ENCODE measurements at regions not wholly inside any gene's neighbourhood (a gene's known extent, or its start where the extent isn't known, plus 50 kb on each side); places are given as distances from the start of the nearest gene placed in this dataset.
"Not testable (repeated sequence)": the region's sequence is repeated elsewhere in the genome, so short reads cannot be mapped to it uniquely, and the experiment has no call there.

DNA sequence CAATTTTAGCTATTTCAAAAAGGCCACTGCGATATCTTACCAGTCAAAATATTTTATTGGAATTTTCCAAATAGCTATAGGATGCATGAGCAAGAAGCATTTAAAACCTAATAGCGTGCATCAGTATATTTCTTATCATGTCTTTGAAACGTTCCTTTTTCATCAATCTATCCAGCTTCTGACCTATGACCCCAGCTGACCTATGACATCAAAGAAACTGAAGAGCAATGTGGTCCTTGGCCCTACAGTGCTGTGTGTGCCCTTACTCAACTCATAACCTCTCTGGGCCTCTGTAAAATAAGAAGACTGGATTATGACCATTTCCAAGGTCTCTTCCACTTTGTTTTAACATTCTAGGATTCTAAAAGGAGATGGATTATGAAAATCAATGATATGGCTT, 118.2 kb downstream of the ZNF22 start:
- DNase-seq (ENCODE audit: low read depth): no peak

DNA sequence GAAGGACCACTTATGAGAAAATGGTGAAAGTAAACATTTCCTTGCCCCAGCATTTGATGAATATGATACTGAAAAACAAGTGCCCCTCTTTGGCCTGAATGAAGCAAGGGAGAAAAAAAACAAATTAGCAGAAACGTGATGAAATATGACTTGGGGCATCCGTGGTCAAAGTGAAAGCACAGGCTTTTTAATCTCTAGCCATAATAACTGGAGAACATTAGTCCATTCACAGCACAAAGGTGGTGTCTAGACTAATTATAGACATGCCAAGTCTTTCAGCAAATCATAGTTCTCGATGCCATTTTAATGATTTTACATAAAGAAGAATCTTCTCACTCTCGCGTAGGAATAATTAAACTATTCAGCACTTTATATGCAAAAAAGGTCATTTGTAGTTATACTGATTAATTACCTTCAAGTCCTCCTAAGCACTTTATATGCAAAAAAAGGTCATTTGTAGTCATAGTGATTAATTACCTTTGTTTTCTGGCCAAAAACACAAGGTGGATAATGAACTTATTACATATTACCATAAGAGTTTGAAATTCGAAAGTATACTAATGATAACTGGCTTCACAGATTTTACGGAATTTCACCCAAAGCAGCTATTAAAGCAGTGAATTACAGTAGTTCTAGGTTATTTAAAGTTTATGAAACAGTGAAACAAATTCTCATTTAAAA, 121.6 kb downstream of the ZNF22 start:
- not testable (repeated sequence) for DNase-seq (ENCODE audit: low read depth)

DNA sequence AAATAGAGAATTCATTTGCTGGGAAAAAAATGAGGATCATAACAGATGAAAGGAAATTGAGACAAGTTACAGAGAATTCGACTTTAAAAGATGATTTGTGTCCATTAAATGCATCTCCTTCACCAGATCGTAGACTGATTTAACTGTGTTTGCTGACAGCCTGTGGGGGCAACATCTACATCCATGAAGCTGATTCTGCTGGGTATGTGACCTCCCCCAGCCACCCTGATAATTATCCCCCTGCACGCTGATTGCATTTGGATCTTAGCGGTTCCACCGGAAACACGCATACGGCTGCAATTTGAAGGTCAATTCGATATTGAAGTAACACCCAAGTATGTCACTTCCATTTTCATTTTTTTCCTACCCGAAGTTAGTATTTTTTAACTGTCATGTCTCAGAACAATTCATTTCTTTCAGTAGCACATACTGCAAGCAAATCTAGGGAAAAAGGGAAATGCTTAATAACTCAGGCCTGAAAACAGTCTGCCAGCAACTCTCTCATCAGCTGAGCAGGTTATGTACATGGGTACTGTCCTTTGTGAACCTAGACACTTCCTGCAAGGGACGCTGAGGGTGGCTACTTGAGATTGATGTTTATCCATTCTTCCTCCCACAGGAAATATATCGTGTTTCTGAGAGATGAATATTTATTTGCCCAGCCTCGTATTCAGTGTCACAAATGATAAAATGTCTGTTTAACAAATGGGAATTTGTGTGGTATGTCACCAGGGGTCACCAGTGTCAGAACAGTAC, 134.9 kb downstream of the ZNF22 start:
- no peak for DNase-seq (ENCODE audit: low read depth)

DNA sequence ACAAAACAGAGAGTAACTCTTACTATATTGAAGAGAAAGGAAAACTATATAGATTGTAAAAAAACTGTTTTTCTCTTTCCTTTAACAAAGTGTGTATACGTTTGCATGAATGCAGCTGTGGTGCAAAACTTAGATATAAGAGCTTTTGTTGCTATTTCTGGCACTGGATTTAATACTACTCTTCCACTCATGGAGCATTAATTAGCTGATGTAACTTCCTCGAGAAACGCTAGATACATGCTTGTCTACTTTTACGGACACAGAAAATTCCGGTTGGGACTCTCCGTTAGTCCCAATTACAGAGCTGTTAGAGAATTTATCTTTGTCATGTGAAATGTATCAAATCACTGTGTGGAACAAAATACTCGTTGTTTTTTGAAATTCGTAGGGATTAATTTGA, 135.5 kb downstream of the ZNF22 start:
- no peak for DNase-seq (ENCODE audit: low read depth)

DNA sequence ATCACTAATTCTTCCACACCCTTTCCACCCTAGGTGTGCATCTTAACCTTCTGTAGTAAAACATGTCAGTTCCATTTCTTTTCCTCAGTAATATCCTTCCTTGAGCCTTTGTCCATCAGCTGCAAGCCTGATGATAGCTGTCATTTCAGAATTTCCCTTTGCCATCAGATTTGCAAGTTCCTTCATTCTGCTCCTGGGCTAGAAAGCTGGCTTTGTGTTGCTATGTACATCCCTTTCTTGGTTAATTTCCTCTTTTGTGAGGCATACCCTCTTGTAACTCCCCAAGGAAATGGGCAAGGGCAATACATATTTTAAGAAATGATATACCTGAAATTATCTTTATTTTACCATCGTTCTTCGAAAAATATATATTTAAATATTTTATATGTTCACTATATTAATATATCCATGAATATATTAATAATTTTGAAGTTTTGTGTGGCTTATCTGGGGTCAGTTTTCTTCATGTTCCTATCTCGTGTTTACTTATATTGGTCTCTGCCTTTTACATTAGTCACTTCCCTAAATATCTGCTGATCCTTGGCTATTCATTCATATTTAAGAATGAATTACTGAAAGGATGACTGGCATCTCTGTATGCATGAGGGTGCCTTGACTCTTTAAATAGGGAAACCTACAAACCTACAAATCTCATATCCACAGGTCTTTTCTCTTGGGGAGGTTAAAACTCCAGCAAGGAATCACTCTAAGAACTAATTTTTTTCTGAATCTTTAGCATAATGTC, 143.8 kb downstream of the ZNF22 start:
- DNase-seq (ENCODE audit: low read depth): no peak

DNA sequence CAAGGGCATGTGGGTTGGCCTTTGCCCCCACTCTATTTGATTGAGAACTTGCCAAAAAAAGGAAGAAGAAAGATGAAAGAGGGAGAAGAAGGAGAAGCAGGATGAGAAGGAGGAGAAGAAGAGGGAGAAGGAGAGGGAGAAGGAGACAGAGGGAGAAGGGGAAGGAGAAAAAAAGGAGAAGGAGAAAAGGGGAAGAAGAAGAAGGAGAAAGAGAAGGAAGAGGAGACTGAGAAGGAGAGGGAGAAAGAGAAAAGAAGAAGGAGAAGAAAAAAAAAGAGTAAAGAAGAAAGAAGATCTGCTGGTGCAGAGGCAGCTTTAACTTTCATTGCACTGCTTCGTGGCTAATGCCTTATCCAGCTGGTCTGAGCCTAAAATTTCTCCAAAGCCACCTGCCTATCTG, 144.4 kb downstream of the ZNF22 start:
- not testable (repeated sequence) for DNase-seq (ENCODE audit: low read depth)

DNA sequence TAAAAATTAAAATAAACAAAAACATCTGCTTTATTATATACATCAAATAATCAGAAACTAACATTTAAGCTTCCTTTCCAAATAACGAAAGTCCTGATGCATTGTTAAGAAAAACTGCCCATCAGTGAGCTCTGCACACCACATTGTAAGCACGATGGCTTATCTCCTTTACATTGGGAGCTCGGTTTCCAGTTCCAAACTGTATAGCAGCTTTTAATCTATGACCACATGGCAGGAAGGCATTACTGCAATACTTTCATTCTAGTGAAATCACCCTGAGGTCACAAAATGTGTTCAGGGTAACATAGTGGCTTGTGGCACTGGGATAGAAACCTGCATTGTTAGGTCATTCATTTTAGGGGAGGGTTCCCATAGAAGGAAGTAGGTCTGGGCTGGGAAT, 146.3 kb downstream of the ZNF22 start:
- no peak for DNase-seq (ENCODE audit: low read depth)

DNA sequence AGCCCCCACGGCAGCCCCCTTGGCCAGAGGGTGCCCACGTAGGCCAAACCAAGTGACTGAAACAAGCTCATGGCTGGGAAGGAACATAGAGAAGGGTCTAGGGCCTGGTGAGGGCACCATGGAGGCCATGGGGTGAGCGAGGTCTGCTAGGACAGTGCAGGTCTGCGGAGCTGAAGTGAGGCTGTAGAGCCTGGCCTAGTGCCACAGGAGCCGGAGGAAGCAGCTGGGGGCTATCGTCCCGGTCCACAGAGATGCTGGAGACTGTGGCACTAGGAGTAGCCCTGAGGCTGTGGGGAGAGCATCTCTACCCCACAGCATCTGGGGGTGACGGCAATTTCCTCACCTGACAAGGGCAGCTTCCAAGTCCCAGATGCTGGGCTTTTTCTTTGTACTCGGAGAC, 150.3 kb downstream of the ZNF22 start:
- no peak for DNase-seq (ENCODE audit: low read depth)

DNA sequence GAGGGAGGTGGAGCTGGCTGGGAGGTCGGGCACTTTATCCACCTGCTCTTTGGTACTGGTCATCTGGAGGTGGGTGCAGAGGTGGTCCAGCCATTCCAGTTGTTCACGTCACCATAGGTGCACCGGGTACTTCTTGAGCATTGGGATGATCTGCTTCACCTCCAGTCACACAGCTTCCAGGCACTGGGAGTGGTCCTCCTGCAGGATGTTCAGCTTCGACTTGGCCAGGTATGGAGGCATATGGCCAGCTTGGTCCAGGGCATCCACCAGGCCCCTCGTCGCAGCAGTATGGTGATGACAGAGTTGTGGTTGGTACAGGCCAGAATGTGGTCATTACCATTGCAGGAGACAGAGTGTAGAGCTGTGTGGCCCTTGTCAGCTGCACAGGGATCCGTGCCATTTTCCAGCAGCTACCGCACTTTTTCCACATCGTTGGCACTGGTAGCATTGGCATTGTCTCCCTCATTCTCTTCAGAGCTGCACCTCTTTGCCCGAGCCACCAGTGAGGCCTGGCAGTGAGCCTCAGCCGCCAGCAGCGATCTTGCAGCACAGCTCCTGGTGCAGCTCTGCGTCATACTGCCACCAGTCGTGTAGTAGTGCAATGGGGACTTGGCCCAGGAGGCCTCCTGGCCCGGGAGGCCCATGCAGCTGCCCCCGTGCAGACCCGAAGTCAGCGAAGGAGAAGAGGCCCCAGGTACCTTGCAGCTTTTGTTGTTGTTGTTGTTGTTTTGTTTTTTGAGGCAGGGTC, 150.9 kb downstream of the ZNF22 start:
- no peak for DNase-seq (ENCODE audit: low read depth)

DNA sequence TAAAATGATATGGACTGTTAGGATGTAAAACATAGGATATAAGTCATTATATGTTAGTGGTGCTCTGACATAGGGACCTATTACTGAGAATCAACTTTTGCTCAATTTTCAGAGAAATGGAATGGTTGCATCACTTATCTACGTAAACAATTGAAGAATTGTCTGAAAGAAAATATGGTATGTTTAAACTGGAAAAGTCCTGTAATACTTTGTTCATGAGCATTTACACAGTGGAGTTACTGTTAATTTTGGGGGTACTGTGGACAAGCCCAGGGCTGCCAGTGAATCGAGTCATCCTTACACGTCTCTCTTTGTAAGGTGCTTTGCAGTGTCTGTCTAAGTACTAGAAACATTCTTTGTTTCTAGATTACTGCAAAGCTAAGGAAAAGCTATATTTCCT, 152.0 kb downstream of the ZNF22 start:
- no peak for DNase-seq (ENCODE audit: low read depth)

DNA sequence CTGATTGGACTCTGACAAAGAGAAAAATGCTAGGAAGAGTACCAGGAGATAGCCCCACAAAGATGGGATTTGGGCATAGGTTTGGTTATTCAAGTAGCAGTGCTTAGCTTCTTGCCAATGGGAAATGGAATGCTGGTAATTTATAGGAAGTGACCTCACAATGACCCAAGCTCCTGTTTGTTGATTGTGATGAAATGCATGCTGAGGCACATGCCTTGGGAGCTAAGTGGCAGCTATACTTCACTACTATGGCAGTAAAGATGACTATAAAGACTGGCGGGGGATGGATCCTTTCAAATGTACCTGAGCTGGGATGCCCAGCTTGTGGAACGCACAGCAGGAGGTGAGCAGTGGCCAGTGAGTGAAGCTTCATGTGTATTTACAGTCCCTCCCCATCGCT, 153.8 kb downstream of the ZNF22 start:
- DNase-seq (ENCODE audit: low read depth): no peak

DNA sequence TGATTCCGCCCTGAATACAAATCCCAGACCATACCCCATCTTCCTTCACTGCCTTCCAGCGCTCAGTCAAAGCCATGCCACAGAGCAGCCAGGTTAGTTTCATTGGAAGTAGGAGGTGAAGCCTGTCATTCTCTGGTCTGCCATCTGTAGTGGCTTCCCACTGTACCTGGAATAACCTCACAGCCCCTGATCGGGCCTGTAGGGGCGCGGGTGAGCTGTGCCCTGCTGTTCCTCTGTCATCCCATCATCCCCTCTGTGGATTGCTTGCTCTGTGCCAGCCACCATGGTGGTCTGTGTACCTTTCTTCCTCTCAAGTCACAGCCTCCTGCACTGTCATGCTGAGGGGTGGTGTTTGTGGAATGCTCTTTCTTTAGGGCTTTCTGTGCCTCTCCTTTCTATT, 155.1 kb downstream of the ZNF22 start:
- no peak for DNase-seq (ENCODE audit: low read depth)

DNA sequence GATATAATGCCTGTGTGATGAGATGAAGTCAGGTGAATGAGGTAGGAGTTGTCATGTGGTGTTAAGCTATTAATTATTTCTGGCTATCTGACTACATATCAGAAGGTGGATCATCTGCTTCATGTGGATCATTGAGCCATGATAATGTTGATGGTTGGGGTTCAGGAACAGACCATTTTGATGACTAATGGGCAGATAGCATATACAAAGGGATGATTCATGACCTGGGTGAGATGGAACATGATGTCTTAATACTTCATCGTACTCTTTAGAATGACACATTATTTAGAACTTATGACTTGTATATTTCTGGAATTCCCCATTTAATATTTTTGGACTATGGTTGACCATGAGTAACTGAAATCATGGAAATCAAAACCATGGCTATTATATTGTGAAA, 155.1 kb downstream of the OR13A1 start:
- no peak for DNase-seq (ENCODE audit: low read depth)

DNA sequence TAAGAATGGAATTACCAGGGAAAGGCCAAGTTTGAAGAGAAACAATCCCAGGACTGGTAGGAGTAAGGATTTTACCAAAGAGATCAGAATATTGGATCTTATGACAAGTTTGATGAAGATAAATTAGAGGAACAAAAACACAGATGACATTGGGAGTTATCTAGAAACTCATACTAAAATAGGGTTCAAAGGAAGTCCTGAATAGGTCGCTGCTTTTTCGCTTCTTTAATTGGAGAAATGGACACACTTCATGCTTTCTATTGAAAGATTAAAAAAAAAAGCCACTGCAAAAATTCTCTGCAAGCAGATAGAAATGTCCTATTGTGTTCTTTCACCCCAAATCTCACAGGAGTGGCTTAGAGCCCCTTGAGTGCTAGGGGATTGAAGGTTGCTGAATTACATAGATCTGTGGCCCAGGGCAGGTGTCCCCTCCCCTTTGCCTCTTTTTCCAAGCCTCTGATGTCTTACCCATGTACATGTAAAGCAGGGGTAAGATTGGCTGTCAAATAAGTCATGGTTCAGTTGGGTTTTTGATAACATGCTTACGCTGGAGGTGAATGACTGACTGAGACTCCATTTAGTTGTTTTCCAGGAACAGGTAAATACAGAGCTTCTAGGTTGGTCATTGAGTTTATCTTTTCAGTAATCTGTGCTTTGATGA, 152.0 kb downstream of the OR13A1 start:
- DNase-seq (ENCODE audit: low read depth): no peak

DNA sequence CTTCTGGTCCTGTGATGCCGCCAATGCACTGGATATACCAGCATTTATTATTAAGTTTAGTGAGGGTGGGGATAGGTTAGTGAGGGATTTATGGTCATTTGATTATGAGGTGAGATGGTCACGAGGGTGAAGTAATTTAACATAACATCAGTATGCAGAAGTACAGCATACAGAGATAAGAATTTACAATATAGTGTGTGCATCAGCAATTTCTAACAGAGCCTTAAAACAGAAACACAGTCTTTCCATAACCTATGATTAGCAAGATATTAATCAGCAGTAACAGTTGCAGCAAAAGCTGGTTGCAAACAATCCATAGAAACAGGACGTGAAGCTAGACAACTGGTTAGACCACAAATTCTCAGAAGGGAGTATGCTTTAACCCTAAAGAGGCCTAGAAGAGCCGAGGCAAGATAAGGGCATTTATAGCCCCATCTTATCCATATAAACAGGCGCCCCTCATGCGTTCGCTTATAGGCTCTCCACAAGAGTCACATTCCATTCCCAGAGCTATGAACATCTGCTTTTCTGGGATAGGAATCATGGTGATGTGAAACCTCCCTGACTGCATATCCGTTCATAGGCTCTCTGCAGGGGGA, 139.8 kb downstream of the OR13A1 start:
- DNase-seq (ENCODE audit: low read depth): not testable (repeated sequence)

DNA sequence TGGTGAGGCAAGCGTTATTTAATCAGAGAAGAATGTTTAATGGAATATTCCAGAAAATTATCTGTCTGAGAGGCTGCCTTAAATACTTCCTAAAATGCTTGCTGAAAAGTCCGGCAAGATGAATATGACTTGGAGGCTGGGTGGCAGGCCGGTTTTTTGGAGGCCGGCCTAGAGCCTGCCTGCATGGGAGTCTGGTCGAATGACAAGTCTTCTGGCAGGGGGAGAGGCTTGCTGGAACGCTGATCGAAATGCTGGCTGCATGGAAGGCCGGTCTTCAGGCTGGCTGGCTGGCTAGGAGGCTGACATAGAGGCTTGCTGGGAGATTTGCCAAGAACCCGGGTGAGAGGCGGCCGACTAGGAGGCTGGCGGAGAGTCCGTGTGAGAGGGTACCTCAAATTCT, 135.7 kb downstream of the OR13A1 start:
- DNase-seq (ENCODE audit: low read depth): no peak

DNA sequence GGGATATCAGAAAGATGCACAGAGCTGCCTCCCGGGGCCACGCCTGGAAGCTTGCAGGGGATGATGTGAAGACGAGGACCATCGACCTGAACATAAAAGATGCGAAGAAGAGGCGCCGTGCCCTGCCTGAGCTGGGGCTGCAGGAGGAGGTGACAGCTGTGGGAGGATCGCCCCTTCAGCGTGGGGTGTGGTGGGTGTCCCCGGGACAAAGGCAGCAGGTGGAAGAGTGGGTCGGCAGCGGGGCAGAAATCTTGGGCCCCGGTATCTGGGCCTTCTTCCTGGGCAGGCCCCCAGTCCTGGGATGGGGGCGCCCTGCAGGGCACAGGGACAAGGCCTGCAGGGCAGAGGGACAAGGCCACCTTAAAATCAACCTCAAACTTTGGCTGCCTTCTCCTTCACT, 134.9 kb downstream of the OR13A1 start:
- DNase-seq (ENCODE audit: low read depth): no peak

DNA sequence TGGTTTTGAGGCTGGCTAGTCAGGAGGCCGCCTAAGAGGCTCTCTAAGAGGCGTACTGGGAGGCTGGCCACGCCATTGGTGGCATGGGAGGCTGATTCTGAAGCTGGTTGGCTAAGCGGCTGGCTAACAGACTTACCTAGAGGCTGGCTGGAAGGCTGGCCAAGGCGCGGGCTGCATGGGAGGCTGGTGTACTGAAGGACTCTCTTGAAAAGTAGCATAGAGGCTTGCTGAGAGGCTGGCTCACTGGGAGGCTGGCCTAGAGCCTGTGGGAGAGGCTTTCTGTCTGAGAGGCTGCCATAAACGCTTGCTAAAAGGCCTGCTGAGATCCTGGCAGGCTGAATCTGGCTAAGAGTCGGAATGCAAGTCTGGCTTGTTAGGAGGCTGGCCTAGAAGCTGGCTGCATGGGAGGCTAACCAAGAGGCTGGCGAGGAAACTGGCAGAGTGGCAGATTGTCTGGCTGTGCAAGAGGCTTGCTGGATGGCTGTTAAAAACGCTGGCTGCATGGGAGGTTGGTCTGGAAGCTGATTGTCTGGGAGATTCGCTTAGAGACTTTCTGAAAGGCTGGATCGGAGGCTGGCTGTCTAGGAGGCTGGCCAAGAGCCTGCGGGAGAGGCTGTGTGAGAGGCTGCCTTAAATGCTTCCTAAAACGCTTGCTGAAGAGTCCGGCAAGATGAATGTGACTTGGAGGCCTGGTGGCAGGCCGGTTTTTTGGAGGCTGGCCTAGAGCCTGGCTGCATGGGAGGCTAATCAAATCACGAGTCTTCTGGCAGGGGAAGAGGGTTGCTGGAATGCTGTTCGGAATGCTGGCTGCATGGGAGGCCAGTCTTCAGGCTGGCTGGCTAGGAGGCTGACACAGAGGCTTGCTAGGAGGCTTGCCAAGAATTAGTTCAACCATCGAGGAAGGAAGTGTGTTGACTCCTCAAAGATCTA, 134.2 kb downstream of the OR13A1 start:
- no peak for DNase-seq (ENCODE audit: low read depth)

DNA sequence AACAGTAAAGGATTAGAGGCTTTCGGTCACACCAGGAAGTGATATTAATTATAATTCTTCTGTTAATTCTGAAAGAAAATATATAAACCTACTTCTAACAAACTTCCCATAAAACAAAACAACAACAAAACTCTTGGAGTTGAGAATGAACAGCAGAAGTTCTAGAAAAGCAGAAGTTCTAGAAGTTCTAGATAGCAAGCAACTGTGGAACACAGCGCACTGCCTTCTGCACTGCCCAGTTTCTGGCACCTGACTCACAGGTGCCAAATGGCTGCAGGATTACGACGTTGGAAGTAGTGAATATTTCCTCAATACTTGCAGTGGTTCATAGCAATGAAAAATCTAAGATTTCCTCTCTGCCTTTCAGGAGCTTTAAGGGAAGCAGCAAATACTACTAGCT, 132.2 kb downstream of the OR13A1 start:
- no peak for DNase-seq (ENCODE audit: low read depth)

DNA sequence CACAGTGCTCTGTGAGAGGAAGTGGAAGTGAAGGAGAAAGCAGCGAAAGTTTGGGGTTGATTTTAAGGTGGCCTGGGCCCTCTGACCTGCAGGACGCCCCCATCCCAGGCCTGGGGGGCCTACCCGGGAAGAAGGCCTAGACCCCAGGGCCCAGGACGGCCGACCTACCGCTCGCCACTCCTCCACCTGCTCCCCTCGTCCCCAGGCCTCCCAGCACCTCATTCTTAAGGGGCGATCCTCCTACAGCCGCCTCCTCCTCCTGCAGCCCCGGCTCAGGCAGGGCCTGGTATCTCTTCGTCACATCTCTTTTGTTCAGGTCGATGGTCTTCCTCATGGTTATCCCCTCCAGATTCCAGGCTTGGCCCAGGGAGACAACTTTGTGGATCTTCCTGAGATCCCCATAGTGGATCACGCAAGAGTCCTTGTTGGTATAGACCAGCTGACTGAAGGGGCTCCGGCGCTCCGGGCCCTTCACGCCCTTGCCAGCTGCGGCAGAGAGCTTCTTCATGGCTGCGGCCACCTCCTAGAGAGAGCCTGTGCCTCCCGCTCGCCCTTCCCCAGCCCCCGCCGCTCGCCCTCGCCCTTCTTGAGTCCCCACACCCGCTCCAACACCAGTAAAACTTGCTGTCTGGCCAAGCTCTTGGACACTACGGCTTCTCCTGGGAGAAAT, 117.5 kb downstream of the OR13A1 start:
- DNase-seq (ENCODE audit: low read depth): no peak

All from stimulated activated CD4-positive, alpha-beta T cell treated with anti-CD3 and anti-CD28 coated beads, Interleukin-2, amount 100 ng/mL, for 4 hours (primary cell).